Activated naive CD8-positive, alpha-beta T cell treated with anti-CD3 and anti-CD28 coated beads for 36 hours (primary cell): ENCODE measurements at regions not wholly inside any gene's neighbourhood (a gene's known extent, or its start where the extent isn't known, plus 50 kb on each side); places are given as distances from the start of the nearest gene placed in this dataset.

Experiments used
- DNase-seq: peaks from one replicate; pipeline ENCODE4 v3.0.0; 2021
- H3K27ac Mint-ChIP-seq: one replicate; pipeline ENCODE4 v1.8.0; 2022; ENCODE audit warnings: mild to moderate bottlenecking, moderate library complexity, mixed read lengths
- H3K27me3 Mint-ChIP-seq: one replicate; pipeline ENCODE4 v1.8.0; 2022; ENCODE audit warnings: mild to moderate bottlenecking, mixed read lengths
- H3K36me3 Mint-ChIP-seq: one replicate; pipeline ENCODE4 v1.8.0; 2021; ENCODE audit warnings: mild to moderate bottlenecking, mixed read lengths
- H3K4me1 Mint-ChIP-seq: one replicate; pipeline ENCODE4 v1.8.0; 2021; ENCODE audit warnings: mixed read lengths
- H3K4me3 Mint-ChIP-seq: one replicate; pipeline ENCODE4 v1.8.0; 2022; ENCODE audit warnings: mild to moderate bottlenecking, moderate library complexity, mixed read lengths
- H3K9me3 Mint-ChIP-seq: one replicate; pipeline ENCODE4 v1.8.0; 2022; ENCODE audit warnings: mixed read lengths

DNA sequence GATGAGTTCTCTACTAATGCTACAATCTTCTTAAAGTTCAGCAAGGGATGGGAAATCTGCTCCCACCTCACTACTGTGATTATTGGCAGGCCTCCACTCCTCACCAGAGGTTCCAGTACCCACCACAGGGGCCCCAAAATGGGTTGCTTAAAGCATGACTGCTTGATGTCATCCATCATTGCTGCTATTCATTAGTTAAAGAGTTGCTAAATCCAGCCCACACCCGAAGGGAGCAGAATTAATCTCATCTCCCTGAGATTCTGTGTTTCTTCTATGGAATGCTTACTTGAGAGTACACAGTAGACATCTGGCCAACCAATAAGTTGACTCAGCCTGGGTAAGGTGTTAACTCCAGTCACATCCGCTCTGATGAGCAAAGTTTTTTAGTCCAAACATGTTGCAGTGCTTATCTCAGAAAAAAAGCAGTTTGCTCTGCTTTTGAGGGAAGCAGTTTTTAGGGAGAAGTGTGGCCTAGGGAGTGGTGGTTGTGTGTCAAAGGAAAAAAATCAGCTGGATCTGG, 690.2 kb upstream of the POU3F3 start:
- no peak for DNase-seq
- Mint-ChIP-seq H3K36me3 (no peaks in the 10 kb centered on the region), H3K9me3 (no peaks in the 10 kb centered on the region), H3K27ac (no peak overlapping the region), H3K4me3 (no peak overlapping the region), H3K4me1 (no peaks in the 10 kb centered on the region), H3K27me3 (no peaks in the 10 kb centered on the region)

DNA sequence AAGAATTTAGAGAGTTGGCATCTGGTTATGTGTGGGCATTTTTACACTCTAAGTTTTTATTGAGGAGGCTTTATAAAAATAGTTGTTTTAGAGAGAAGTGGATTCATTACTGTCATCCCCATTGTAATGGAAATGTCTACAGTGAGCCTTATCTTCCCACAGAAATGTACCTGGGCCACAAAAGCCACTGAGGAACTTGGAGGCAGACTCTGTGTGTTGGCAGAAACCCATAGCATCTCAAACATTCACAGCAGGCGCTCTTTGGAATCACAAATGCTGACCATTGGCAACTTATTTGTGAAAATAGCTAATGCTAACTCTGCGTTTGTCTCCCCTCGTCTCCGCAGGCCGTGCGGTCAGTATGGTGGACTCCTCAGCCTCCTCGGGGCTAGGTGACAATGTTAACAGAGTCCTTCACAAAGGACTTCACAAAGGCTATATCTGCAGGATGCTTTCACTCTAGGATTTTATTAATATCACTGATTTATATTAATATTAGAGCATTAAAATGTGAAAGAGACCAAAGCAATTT, 689.1 kb upstream of the POU3F3 start:
- no peaks in the 10 kb centered on the region for H3K27me3 Mint-ChIP-seq
- H3K4me1 Mint-ChIP-seq, result no peaks in the 10 kb centered on the region
- no peak overlapping the region for H3K4me3 Mint-ChIP-seq
- DNase-seq, result no peak
- no peaks in the 10 kb centered on the region for H3K36me3 Mint-ChIP-seq
- no peaks in the 10 kb centered on the region for H3K9me3 Mint-ChIP-seq
- no peak overlapping the region for H3K27ac Mint-ChIP-seq

DNA sequence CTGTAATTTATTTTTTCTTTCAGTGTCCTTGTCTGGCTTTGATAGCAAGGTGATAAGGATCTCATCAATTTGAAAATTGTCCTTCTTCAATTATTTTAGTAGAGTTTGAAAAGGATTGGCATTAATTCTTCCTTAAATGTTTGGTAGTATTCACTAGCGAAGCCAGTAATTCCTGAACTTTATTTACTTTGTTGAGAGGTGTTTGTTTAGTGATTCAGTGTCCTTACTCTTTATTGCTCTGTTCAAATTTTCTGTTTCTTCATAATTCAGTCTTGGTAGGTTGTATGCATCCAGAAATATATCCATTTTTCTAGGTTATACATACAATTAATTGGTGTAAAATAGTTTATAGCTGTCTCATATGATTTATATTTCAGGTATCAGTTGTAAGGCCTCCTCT, 676.7 kb upstream of the POU3F3 start:
- DNase-seq, result no peak
- H3K9me3 Mint-ChIP-seq, result peaks cover 9% of the 10 kb centered on the region
- no peaks in the 10 kb centered on the region for H3K36me3 Mint-ChIP-seq
- H3K4me3 Mint-ChIP-seq, result no peak overlapping the region
- H3K27me3 Mint-ChIP-seq, result no peaks in the 10 kb centered on the region
- no peak overlapping the region for H3K27ac Mint-ChIP-seq
- H3K4me1 Mint-ChIP-seq, result no peaks in the 10 kb centered on the region

DNA sequence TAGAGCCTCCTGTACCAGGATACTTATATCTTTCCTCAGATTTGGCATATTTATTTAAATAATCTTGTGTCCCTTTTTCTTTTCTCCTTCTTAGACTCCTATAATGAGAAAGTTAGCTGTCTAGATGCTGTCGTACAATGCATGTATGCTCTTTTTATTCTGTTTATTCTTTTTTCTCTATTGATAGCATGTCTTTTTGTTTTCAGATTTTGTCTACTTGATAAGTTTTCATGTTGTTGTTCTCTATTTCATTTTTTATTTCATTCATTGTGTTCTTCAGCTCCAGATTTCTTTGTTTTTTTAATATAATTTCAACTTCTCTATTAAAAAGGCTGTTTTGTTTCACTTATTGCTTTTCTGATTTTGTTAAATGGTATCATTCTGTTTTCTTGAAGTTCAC, 674.3 kb upstream of the POU3F3 start:
- Mint-ChIP-seq H3K27ac (no peak overlapping the region), H3K4me1 (no peaks in the 10 kb centered on the region), H3K9me3 (peaks cover 9% of the 10 kb centered on the region), H3K27me3 (no peaks in the 10 kb centered on the region), H3K4me3 (no peak overlapping the region), H3K36me3 (no peaks in the 10 kb centered on the region)
- no peak for DNase-seq

DNA sequence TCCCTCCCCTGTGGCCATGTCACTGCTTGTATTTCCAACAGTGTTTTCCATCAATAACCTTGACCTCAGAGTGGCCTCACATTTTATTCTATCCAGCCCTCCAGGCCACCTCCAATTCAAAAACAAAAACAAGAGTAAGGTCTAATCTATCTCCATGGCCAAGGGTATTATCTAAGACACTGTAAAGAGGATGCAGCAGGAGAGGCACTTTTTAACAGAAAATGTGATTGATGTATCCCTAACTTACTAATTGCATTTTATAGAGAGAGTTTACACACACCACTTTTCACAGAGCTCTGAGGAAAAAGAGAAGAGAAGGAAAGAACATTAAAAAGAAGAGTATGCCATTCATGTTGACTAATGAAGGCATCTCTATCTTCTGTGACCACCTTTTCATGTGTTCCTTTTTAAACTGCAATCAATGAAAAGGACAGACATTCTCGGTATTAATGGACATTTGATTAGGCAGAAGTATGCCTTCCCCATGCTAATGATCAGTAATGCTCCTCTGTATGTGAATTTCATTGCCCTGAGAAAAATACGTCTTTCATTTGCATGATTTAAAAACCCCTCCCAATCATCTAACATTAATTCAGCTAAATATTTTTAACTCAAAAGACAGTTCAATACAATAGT, 653.3 kb upstream of the POU3F3 start:
- DNase-seq, result no peak
- Mint-ChIP-seq H3K27me3 (no peaks in the 10 kb centered on the region), H3K9me3 (no peaks in the 10 kb centered on the region), H3K36me3 (no peaks in the 10 kb centered on the region), H3K27ac (no peak overlapping the region), H3K4me1 (no peaks in the 10 kb centered on the region), H3K4me3 (no peak overlapping the region)

DNA sequence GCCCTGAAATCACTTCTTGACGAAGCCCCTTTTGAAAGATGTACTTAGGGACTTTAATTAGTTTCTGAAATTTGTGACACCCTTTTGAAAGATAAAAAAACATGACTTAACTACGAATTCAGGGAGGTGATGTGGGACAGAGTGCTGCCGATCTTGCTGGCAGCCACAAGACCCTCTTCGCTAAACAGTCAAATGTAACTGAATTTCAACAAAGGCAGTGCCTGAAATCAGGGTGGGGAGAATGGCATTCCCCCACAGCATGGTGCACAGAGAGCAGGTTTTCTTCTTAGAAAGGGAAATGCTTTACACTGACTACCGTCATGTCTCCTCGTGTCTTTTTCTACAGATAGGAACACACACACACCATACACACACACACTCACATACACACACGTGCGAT, 640.2 kb upstream of the POU3F3 start:
- DNase-seq, result no peak
- no peaks in the 10 kb centered on the region for H3K4me1 Mint-ChIP-seq
- H3K27ac Mint-ChIP-seq, result no peak overlapping the region
- H3K27me3 Mint-ChIP-seq, result no peaks in the 10 kb centered on the region
- H3K36me3 Mint-ChIP-seq, result no peaks in the 10 kb centered on the region
- H3K9me3 Mint-ChIP-seq, result no peaks in the 10 kb centered on the region
- H3K4me3 Mint-ChIP-seq, result no peak overlapping the region

DNA sequence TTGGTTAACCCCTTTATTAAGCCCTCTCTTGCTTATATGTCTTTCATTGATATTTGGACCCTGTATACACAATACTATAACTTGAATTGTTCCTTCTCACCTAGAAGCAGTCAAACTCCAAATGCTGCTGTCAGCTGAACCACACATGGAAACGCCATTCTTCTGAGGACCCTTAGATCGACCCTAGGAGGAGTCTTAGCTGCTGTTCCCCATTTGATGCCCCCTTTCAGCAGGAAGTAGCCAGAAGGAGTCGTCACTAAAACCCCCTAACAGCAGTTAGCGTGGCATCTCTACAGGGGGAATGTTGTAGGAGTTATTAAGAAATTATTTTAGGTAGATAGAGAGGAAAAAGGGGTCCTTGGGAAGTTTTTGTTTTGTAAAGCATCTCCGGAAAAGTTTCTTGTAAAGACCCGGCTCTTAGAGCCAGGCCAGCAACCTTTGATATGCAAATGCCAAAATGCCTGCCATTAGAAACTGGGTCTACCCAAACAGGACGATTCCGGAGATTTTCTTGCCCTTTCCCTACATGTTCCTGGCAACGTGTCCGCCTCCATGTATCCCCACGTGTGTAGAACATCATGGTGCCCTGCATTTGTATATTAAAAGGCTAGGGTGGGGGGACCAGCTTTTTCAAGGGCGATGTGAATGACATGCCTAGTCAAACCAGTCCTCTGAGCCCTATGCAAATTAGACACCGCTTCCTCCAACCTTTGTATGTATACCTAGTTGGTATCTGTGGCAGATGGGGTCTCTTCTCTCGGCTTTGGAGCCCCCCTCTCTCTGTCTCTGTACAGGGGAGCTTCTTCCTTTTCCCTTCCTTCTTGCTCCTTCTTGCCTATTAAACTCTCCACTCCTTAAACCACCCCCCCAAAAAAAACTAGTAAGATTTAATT, 638.4 kb upstream of the POU3F3 start:
- no peak for DNase-seq
- no peaks in the 10 kb centered on the region for H3K4me1 Mint-ChIP-seq
- H3K36me3 Mint-ChIP-seq, result no peaks in the 10 kb centered on the region
- no peak overlapping the region for H3K27ac Mint-ChIP-seq
- no peak overlapping the region for H3K4me3 Mint-ChIP-seq
- no peaks in the 10 kb centered on the region for H3K27me3 Mint-ChIP-seq
- H3K9me3 Mint-ChIP-seq, result no peaks in the 10 kb centered on the region

DNA sequence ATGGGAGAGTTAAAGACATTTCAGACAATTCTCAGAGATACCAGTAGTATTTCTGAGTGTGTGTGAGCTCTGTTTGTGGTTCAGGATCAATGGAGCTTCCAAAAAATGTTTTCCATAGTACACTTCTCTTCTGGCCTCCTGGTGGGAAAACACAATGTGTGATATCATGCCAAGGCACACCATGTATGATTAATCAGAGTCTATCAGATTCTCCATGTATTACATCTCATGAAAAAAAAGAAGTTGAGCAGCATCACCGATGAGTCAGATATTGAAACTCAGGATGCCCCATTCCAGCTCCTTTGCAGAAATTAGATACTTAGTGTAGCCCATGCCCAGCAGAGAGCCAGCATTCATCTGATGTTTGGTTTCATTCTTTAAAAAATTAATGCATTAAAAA, 620.3 kb upstream of the POU3F3 start:
- peaks cover 3% of the 10 kb centered on the region for H3K9me3 Mint-ChIP-seq
- no peak overlapping the region for H3K27ac Mint-ChIP-seq
- H3K36me3 Mint-ChIP-seq, result no peaks in the 10 kb centered on the region
- H3K4me3 Mint-ChIP-seq, result no peak overlapping the region
- no peaks in the 10 kb centered on the region for H3K4me1 Mint-ChIP-seq
- peaks cover 3% of the 10 kb centered on the region for H3K27me3 Mint-ChIP-seq
- no peak for DNase-seq

DNA sequence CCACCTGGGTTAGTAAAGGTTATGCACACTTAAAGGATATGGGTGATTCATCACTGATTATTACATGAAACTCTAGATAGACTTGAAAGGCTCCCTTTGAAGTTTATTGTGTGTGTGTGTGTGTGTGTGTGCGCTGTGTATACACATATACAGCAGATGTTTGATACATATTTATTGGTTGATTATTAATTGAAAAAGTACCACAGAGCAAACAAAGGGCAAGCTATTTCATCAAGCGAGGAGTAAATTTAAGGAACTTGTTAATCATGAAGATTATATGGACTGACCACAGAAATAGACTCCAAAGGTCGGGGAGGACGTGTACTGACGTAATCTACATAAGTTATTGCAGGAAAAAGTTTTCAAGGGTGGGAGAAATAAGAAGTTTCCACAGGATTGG, 617.4 kb upstream of the POU3F3 start:
- no peak overlapping the region for H3K27ac Mint-ChIP-seq
- peaks cover 6% of the 10 kb centered on the region for H3K27me3 Mint-ChIP-seq
- H3K4me1 Mint-ChIP-seq, result no peaks in the 10 kb centered on the region
- H3K4me3 Mint-ChIP-seq, result no peak overlapping the region
- H3K9me3 Mint-ChIP-seq, result peaks cover 12% of the 10 kb centered on the region
- no peaks in the 10 kb centered on the region for H3K36me3 Mint-ChIP-seq
- DNase-seq, result no peak

DNA sequence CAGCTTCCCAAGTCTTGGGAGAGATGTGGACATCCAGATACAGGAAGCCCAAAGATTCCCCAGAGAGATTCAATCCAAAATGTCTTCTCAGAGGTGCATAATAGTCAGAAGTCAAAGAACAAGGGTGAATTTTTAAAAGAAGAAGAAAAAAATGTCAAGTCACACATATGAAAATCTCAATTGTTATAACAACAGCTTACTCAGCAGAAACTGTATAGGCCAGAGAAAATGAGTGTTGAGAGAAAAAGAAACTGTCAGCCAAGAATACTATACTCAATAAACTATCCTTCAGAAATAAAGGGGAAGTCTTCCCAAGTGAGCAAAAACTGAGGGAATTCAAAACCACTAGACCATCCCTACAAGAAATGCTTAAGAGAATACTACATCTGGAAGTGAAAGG, 612.9 kb upstream of the POU3F3 start:
- Mint-ChIP-seq H3K9me3 (peaks cover 17% of the 10 kb centered on the region), H3K27me3 (peaks cover 6% of the 10 kb centered on the region), H3K4me3 (no peak overlapping the region), H3K36me3 (no peaks in the 10 kb centered on the region), H3K27ac (no peak overlapping the region), H3K4me1 (no peaks in the 10 kb centered on the region)
- no peak for DNase-seq

DNA sequence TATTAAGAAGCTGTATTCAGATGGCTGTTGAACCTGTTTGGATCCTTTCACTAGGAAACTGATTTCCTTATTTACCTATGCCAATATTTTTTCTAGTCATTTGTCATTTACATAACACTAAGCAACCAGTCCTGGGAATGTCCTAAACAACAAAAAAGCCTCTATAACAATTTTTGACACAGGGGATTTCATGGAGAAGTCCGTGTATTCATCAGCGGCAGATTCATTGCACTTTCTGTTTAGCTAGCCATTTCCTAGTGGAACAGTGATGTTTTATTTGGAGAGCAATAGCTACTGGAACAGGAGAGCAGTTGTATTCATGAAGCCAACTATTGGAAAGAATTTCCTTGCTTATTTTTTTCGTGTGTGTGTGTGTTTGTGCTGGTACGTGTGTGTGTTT, 604.3 kb upstream of the POU3F3 start:
- Mint-ChIP-seq H3K27ac (no peak overlapping the region), H3K27me3 (no peaks in the 10 kb centered on the region), H3K9me3 (no peaks in the 10 kb centered on the region), H3K4me1 (no peaks in the 10 kb centered on the region), H3K4me3 (no peak overlapping the region), H3K36me3 (no peaks in the 10 kb centered on the region)
- DNase-seq, result no peak

DNA sequence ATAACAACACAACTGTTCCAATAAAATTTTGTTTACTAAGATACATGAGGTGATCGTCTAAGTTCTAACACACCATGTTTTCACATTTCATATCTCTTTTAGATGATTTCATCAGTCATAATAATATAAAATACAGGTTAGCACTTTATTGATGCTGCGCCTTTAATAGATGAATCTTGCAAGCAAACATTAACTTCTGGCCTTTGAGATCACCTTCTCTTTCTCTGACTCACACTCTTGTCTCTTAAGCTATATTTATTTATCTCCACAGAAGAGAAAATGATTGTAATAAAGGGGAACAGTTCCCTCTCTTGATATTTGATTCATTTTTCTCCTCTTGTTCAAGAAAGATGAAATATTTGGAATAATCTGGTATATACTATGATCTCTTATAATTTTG, 603.3 kb upstream of the POU3F3 start:
- no peak overlapping the region for H3K27ac Mint-ChIP-seq
- no peaks in the 10 kb centered on the region for H3K9me3 Mint-ChIP-seq
- H3K36me3 Mint-ChIP-seq, result no peaks in the 10 kb centered on the region
- no peak overlapping the region for H3K4me3 Mint-ChIP-seq
- H3K27me3 Mint-ChIP-seq, result no peaks in the 10 kb centered on the region
- no peaks in the 10 kb centered on the region for H3K4me1 Mint-ChIP-seq
- no peak for DNase-seq

DNA sequence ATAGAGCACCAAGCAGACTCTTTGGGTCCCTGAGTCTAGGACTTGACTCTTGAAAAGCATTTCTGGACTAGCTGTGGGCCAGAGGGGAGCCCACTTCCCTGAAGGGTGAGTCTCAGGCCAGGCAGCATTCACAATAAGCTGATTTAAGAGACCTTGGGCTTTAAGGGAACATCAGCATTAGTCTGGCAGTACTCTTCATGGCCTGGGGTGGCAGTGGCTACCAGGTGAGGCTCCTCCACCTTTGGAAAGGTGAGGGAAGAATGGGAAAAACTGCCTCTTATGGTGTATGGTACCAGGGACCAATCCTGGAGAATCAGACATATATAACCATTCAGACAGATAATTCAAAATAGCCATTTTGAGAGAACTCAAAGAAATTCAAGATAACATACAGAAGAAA, 599.9 kb upstream of the POU3F3 start:
- Mint-ChIP-seq H3K27ac (no peak overlapping the region), H3K36me3 (no peaks in the 10 kb centered on the region), H3K4me3 (no peak overlapping the region), H3K27me3 (no peaks in the 10 kb centered on the region), H3K9me3 (peaks cover 1% of the 10 kb centered on the region), H3K4me1 (no peaks in the 10 kb centered on the region)
- DNase-seq, result no peak

DNA sequence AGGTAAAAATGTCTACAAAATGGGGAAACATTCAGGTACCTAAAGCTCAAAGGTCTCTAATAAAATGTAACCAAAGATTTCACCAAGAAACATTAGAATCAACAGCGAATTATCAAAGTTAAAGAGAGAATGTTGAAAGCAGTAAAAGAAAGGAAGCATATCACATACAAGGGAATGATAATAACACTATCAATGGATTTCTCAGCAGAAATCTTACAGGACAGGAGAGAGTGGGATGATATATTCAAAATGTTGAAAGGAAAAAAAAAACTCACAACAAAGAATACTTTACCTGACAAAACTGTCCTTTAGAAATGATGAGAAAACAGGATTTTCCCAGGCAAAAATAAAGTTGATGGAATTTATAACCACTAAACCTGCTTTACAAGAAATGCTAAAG, 591.2 kb upstream of the POU3F3 start:
- no peaks in the 10 kb centered on the region for H3K4me1 Mint-ChIP-seq
- peaks cover 24% of the 10 kb centered on the region for H3K9me3 Mint-ChIP-seq
- no peak overlapping the region for H3K27ac Mint-ChIP-seq
- no peak overlapping the region for H3K4me3 Mint-ChIP-seq
- no peak for DNase-seq
- no peaks in the 10 kb centered on the region for H3K36me3 Mint-ChIP-seq
- no peaks in the 10 kb centered on the region for H3K27me3 Mint-ChIP-seq

DNA sequence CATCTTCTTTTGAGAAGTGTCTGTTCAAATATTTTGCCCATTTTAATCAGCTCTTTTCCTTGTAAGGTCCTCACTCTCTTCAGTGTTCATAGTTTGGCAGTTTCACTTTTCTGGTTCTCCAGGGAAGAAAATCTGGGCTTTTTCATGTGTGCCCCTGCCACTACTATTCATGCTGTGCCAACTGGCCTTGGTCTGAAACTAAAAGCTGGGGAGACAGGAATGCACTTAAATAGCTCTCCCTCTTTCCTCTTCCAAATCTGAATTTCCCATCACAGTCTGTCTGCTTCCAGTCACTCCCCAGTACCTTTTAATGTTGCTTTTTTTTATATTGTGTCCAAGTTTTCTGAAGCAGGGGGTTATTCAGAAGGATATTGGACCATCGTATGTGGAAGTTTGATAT, 574.3 kb upstream of the POU3F3 start:
- H3K27ac Mint-ChIP-seq, result no peak overlapping the region
- H3K27me3 Mint-ChIP-seq, result peaks cover 4% of the 10 kb centered on the region
- no peaks in the 10 kb centered on the region for H3K36me3 Mint-ChIP-seq
- H3K9me3 Mint-ChIP-seq, result peaks cover 1% of the 10 kb centered on the region
- H3K4me1 Mint-ChIP-seq, result no peaks in the 10 kb centered on the region
- DNase-seq, result no peak
- no peak overlapping the region for H3K4me3 Mint-ChIP-seq

DNA sequence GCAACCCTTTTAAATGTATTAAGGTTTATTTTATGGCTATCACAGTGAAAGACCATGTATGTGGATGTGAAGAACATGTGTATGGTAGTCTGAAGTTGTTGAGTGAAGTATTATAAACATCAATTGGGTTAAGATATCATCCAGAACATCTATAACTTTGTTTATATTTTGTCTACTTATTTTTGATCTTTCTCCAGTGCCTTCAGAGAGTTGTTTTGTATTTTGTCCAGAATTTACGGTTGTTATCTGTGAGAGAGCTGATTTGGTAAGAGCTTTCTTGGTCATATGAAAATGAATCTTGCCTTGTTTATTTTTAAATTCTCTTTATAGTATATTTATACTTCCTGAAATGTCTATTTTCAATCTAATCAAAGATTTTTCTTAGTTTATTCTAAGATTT, 573.7 kb upstream of the POU3F3 start:
- peaks cover 1% of the 10 kb centered on the region for H3K9me3 Mint-ChIP-seq
- no peak overlapping the region for H3K4me3 Mint-ChIP-seq
- peaks cover 4% of the 10 kb centered on the region for H3K27me3 Mint-ChIP-seq
- H3K4me1 Mint-ChIP-seq, result no peaks in the 10 kb centered on the region
- no peak for DNase-seq
- no peak overlapping the region for H3K27ac Mint-ChIP-seq
- H3K36me3 Mint-ChIP-seq, result no peaks in the 10 kb centered on the region
